ENCODE measurements at regions not wholly inside any gene's neighbourhood (a gene's known extent, or its start where the extent isn't known, plus 50 kb on each side); places are given as distances from the start of the nearest gene placed in this dataset.
"Not testable (repeated sequence)": the region's sequence is repeated elsewhere in the genome, so short reads cannot be mapped to it uniquely, and the experiment has no call there.

- DNase-seq (ENCODE audit: low read depth), result no peak
These were observed 174.8 kb downstream of the MINAR1 start for GRCh38 chr15:79606831-79607355.

DNA sequence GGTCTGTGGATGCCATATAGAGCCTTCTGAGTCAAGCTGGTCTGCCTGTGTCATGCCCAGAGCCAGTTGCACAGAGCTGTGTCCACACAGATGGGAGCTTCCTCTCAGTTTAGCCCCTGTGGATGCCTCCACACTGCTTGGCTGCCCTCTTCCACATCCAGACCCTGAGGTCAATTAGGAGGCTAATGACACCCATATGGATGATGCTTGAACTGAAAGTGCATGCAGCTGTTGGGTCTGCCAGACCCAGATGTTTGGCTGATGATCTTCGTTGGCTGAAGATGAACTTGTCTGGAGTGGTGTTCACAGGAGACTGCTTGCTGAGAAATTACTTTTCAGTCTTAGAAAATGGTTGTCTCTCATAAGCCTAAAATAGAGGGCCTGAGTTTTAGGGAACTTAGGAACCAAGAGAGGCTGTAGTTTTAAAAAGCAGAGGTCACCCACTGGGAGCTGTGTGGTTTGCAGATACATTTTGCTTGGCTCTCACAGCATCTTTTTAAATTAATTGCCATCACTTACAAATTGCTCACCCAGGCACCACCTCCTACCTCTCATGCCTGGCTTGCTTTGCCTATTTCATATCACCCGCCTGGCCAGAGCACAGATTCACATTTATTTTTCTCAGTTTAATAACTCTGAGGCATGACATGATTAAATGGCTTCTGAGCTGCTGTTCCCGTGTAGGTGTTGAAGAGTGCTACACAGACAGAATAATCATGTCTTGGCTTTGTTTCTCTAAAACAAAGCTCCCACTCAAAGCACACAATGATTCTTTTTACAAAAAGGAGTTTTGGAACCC, 176.1 kb downstream of the MINAR1 start:
- no peak for DNase-seq (ENCODE audit: low read depth)

- DNase-seq (ENCODE audit: low read depth), result no peak
These were observed 177.4 kb downstream of the MINAR1 start for GRCh38 chr15:79609506-79609905.

- DNase-seq (ENCODE audit: low read depth), result no peak
These were observed 177.9 kb downstream of the MINAR1 start for GRCh38 chr15:79610021-79610420.

- DNase-seq (ENCODE audit: low read depth), result no peak
These were observed 183.6 kb downstream of the MINAR1 start for GRCh38 chr15:79615754-79616153.

GRCh38 chr15:79617071-79617470, 184.9 kb downstream of the MINAR1 start:
- no peak for DNase-seq (ENCODE audit: low read depth)

GRCh38 chr15:79620112-79620857, 188.1 kb downstream of the MINAR1 start:
- DNase-seq (ENCODE audit: low read depth), result no peak

DNA sequence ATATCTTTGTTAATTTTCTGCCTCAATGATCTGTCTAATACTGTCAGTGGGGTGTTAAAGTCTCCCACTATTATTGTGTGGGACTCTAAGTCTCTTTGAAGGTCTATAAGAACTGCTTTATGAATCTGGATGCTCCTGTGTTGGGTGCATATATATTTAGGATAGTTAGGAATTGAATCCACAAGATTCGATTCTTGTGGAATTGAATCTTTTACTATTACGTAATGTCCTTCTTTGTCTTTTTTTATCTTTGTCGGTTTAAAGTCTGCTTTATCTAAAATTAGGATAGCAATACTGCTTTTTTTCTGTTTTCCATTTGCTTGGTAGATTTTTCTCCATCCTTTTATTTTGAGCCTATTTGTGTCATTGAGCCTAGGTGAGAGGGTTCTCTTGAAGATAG, 189.7 kb downstream of the MINAR1 start:
- DNase-seq (ENCODE audit: low read depth), result not testable (repeated sequence)

DNA sequence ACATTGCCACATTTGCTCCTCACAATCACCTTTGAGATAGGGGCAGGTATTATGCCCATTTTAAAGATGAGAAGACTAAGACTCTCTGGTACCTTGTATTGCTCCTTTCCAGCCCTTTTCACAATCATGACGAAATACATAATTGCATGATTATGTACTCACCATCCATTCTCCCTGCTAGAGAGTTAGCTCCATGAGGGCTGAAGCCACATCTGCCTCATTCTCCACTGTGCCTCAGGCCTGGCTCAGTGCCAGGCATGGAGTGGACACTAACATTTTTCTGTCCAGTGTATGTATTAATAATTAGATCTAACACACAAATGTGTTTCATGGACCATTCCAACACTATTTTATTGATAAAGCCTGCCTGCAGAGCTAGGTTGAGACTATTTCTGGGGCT, 191.4 kb downstream of the MINAR1 start:
- no peak for DNase-seq (ENCODE audit: low read depth)

- DNase-seq (ENCODE audit: low read depth), result no peak
These were observed 197.6 kb downstream of the MINAR1 start for GRCh38 chr15:79629687-79630086.

- DNase-seq (ENCODE audit: low read depth), result no peak
These were observed 200.3 kb downstream of the MINAR1 start for GRCh38 chr15:79632457-79632856.

DNA sequence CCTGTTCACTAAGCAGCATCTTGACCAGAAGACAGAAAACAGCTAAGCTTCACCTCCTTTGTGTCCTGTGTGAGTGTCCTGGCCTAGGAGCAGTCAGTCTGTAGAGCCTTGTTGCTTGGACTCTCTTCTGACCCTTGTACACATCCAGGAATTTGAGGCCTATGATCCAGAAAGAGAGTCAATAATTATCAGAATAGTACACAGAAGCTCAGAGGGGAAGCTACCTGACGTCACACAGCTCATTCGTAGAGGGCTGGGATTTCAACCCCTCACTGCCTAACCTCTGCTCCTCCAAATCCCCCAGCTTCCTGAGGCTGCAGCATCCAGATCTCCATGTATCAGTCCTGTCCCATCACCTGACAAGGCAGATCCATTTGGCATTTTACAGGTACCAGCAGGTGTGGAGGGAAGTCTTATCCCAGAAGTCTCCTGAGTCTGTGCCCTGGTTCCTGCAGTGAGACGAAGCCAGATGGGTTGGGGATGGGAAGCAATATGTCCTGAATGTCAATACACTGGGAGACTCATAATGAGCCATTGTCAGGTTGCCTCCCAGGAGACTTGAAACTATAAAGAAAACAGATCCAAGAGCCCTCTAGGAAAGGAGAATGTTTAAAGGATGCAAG, 203.1 kb downstream of the MINAR1 start:
- DNase-seq (ENCODE audit: low read depth), result no peak

DNA sequence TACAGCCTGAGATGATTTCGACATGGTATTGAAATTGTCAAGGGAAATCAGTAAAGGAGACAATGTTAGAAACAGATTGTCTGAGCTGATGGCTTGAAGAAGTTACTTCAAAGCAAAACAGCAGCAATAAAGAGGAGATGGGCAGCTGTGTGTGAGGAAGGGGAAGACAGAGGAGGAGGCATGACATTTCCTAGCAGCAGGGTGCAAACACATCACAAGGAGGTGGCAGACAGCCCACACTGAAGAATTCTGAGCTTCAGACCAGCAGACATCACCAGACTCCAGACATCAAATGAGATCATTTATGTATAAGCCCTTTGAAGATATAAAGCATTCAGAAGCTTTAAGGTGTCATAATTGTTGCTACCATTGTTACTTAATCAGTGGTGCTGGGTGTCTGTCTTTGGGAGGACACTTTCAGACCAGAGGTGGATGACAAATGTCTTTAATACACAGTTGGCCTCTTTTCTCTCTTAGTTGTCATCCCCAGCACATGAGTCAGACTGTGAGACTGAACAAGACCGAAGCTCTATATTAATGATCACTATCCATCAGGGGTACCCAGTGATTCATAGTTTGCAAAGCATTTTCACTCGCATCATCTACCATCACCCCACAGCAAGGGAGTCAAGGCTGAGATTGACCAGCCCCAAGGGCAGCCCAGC, 203.9 kb downstream of the MINAR1 start:
- no peak for DNase-seq (ENCODE audit: low read depth)

DNA sequence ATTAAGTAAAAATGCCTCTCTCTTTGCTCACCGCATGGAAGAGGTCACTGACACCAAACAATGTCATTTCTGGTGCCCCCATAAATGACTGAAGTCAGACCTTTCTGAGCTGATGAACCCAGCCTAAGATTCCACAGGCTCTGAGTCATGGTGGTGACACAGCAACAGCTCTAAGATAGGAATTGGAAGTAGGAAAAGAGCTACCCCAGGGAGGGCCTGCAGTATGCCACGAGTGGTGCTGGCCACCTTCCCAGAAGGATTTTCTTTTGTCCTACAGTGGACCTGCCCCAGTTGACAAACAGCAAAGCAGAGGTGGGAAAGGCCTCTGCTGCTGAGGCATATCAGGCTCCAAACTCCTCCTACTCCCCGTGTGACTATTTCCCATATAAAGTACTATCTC, 208.1 kb downstream of the MINAR1 start:
- no peak for DNase-seq (ENCODE audit: low read depth)

GRCh38 chr15:79641841-79642240, 209.7 kb downstream of the MINAR1 start:
- no peak for DNase-seq (ENCODE audit: low read depth)

GRCh38 chr15:79643393-79643792, 211.3 kb downstream of the MINAR1 start:
- no peak for DNase-seq (ENCODE audit: low read depth)

DNA sequence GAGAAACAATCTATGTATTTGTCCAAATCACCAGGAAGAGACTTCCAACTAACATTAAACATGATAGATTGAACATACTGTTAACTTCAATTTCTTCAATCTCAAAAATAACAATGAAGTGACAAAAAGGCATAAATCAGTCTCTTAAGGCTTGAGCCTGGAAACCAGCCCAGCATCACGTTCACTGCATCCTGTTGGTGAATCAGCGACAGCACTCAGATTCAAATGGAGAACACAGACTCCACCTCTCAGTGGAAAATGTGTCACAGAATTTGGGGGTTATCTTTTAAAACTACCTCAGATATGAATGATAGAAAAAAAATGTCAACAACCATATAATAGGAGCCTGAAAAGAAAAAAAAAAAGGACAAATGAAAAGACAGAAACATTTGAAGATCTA, 212.0 kb downstream of the MINAR1 start:
- no peak for DNase-seq (ENCODE audit: low read depth)

GRCh38 chr15:79652972-79653371, 220.8 kb downstream of the MINAR1 start:
- DNase-seq (ENCODE audit: low read depth), result not testable (repeated sequence)

DNA sequence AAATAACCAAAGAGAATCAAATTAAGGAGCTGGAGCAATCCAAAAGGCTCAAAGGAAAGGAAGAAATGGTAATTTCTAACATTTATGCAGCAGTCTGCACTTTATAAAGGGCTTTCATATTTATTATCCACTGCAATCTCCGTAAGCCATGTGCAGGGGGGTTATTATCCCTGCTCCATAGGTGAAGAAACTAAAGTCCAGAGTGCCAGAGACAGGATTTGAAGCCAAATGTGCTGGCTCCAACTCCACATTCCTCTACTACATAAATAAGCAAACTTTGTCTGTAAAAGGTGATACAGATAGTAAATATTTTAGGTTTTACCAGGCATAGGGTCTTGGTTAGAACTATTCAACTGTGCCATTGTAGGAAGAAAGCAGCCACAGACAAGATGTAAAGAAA, 221.4 kb downstream of the MINAR1 start:
- DNase-seq (ENCODE audit: low read depth), result no peak

- no peak for DNase-seq (ENCODE audit: low read depth)
These were observed 224.2 kb downstream of the MINAR1 start for GRCh38 chr15:79656151-79657000.

DNA sequence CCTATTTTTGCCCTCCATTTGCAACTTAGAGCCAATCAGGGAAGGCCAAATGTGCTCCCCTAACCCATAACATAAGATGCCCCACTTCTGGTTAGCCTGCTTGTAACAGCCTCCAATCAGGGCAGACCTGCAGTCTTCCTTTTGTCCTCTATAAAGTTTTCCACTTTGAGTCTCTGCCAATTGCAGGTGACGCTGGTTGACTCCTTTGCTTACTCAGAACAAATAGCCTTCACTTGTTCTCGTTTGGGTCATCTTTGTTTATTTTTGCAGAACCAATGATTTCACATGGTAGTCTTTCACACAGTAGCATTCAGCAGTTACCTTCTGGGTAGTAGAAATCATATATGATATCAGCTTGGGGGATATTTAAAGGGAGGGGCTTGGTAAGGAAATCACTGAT, 225.6 kb downstream of the MINAR1 start:
- DNase-seq (ENCODE audit: low read depth), result no peak
